Activated CD8-positive, alpha-beta memory T cell treated with anti-CD3 and anti-CD28 coated beads for 36 hours (primary cell): ENCODE measurements at regions not wholly inside any gene's neighbourhood (a gene's known extent, or its start where the extent isn't known, plus 50 kb on each side); places are given as distances from the start of the nearest gene placed in this dataset.

Source experiments
- CTCF ChIA-PET: fragments of 350-600 bp; sonication (Branson Sonifier 250); formaldehyde crosslinking; loops from one replicate; lab custom pipeline; 2021; ENCODE audit warnings: antibody characterized with exemption; lab: Charles Lee
- POLR2A ChIA-PET: fragments of 350-600 bp; sonication (Branson Sonifier 250); formaldehyde crosslinking; loops from one replicate; lab custom pipeline; 2021; ENCODE audit warnings: antibody characterized with exemption; lab: Charles Lee

- CTCF ChIA-PET: no interaction called here
These were observed 130.3 kb upstream of the POT1 start for GRCh38 chr7:125059861-125060456.

GRCh38 chr7:125057963-125058362 is 128.3 kb upstream of the POT1 start:
- ChIA-PET POLR2A (no interaction called here), CTCF (no interaction called here)

More at GRCh38 chr7:125059861-125060456, 130.3 kb upstream of the POT1 start:
- POLR2A ChIA-PET: no interaction called here

- POLR2A ChIA-PET: no interaction called here
- CTCF ChIA-PET: no interaction called here
These were observed 125.8 kb upstream of the POT1 start for GRCh38 chr7:125055376-125055775.

- POLR2A ChIA-PET: no interaction called here
- CTCF ChIA-PET: no interaction called here
These were observed 117.1 kb upstream of the POT1 start for GRCh38 chr7:125046767-125047166.

- ChIA-PET POLR2A (no interaction called here), CTCF (no interaction called here)
These were observed 103.9 kb upstream of the POT1 start for GRCh38 chr7:125033506-125033905.

GRCh38 chr7:125032943-125033342 is 103.3 kb upstream of the POT1 start:
- POLR2A ChIA-PET: no interaction called here
- CTCF ChIA-PET: no interaction called here

GRCh38 chr7:125030756-125031387 is 101.2 kb upstream of the POT1 start:
- CTCF ChIA-PET: no interaction called here
- POLR2A ChIA-PET: no interaction called here

GRCh38 chr7:125025620-125026019 is 96.0 kb upstream of the POT1 start:
- POLR2A ChIA-PET: no interaction called here
- CTCF ChIA-PET: no interaction called here

GRCh38 chr7:125020801-125021200 is 91.2 kb upstream of the POT1 start:
- POLR2A ChIA-PET: no interaction called here

GRCh38 chr7:125010540-125010939 is 80.9 kb upstream of the POT1 start:
- ChIA-PET POLR2A (no interaction called here), CTCF (no interaction called here)

More at GRCh38 chr7:125020801-125021200, 91.2 kb upstream of the POT1 start:
- CTCF ChIA-PET: no interaction called here

GRCh38 chr7:124996778-124997177 is 67.2 kb upstream of the POT1 start:
- ChIA-PET POLR2A (no interaction called here), CTCF (interaction anchor here (0.7 kb wide), 1 partner anchor 30 kb away, joined by 3 read pairs; no protein-coding TSS in a partner anchor)

GRCh38 chr7:124992851-124993562 is 63.4 kb upstream of the POT1 start:
- ChIA-PET POLR2A (interaction anchor here (0.6 kb wide), 1 partner anchor 140 kb away, joined by 10 read pairs; no protein-coding TSS in a partner anchor), CTCF (no interaction called here)

GRCh38 chr7:124989911-124990310 is 60.3 kb upstream of the POT1 start:
- POLR2A ChIA-PET: no interaction called here
- CTCF ChIA-PET: no interaction called here
